ENCODE measurements at regions not wholly inside any gene's neighbourhood (a gene's known extent, or its start where the extent isn't known, plus 50 kb on each side); places are given as distances from the start of the nearest gene placed in this dataset.

DNA sequence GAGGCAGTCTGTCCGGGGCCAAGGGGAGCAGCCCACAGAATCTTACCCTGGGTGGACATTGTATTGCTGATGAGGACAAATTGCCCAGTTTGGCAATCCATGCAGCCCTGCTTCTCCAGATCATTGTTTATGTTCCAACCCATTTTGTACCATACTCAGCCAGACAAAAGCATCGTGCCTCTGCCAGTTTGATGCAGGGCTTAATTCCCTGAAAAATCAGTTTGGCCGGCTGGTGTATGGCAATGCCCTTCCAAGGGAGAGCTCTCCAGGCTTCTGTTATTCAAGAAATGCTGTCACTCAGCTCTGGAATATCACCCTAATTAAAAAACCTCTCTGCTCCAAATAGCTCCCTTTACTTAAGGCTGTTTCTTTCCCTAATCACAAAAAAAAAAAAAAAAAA is 697.7 kb downstream of the TBC1D22A start:
- no peak overlapping the region for H3K4me3 Mint-ChIP-seq
- H3K4me1 Mint-ChIP-seq: no peaks in the 10 kb centered on the region
- WGBS (ENCODE audit: insufficient coverage): 90% methylated on average over 2 of the region's 3 CpGs
- Histone ChIP-seq H3K9me3 (no peaks in the 10 kb centered on the region), H3K4me3 (ENCODE audit: control insufficient read depth in 1 of 2, extremely low read depth in 1 of 2, low read length in 1 of 2) (no peak overlapping the region), H3K36me3 (ENCODE audit: control insufficient read depth in 2 of 2, extremely low read depth in 1 of 2, insufficient read depth in 1 of 2, low read length in 1 of 2) (no peaks in the 10 kb centered on the region), H3K4me1 (ENCODE audit: control insufficient read depth in 1 of 2, extremely low read depth in 1 of 2, insufficient read depth in 2 of 2, low read length in 2 of 2) (no peaks in the 10 kb centered on the region), H3K27me3 (replicated peaks in 1 of 2; ENCODE audit: control insufficient read depth in 2 of 2, extremely low read depth in 1 of 2, insufficient read depth in 2 of 2, low read length in 1 of 2) (peaks cover 0 to 18% of the 10 kb centered on the region in 2 experiments), H3K27ac (ENCODE audit: low read length) (no peak overlapping the region)
- peaks cover 0 to 5% (median 3%) of the 10 kb centered on the region in 3 donors for H3K9me3 Mint-ChIP-seq
- POLR2A ChIA-PET: interaction anchor here in 1 of 2 donors (0.6 kb wide), 1 partner anchor 1672 kb away, joined by 3 read pairs; no protein-coding TSS in a partner anchor
- H3K27ac Mint-ChIP-seq: no peak overlapping the region
- H3K27me3 Mint-ChIP-seq: peaks cover 1 to 3% of the 10 kb centered on the region in 2 donors
- CTCF ChIA-PET: no interaction called here
- ATAC-seq (replicated peaks in 1 of 4) (no peak), DNase-seq (no peak)
- H3K36me3 Mint-ChIP-seq: no peaks in the 10 kb centered on the region

DNA sequence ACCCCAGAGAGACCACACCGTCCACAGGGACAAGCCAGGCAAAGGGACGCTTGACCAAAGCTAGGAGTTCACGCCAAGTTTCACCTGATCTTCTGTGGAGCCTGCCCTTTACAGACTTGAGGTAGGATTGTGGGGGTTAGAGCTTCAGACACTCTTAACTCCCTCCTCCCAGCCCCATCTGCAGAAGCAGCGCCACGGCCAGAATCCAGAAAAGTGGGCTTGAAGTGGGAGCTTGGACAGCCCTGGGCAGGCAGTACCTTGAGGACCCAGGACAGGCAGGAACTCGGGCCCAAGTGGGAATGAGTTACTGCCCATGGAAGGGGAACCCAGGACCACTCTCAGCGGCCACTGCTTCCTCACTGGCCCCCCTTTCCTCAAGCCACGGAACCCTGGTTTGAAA is 695.9 kb downstream of the TBC1D22A start:
- H3K9me3 Mint-ChIP-seq: peaks cover 7 to 22% (median 10%) of the 10 kb centered on the region in 3 donors
- peaks cover 5% of the 10 kb centered on the region for H3K36me3 Mint-ChIP-seq
- ATAC-seq (replicated peaks in 1 of 4) (no peak), DNase-seq (no peak)
- no peak overlapping the region for H3K4me3 Mint-ChIP-seq
- no peaks in the 10 kb centered on the region for H3K4me1 Mint-ChIP-seq
- Histone ChIP-seq H3K4me1 (ENCODE audit: control insufficient read depth in 1 of 2, extremely low read depth in 1 of 2, insufficient read depth in 2 of 2, low read length in 2 of 2) (no peaks in the 10 kb centered on the region), H3K36me3 (ENCODE audit: control insufficient read depth in 2 of 2, extremely low read depth in 1 of 2, insufficient read depth in 1 of 2, low read length in 1 of 2) (no peaks in the 10 kb centered on the region), H3K27me3 (replicated peaks in 1 of 2; ENCODE audit: control insufficient read depth in 2 of 2, extremely low read depth in 1 of 2, insufficient read depth in 2 of 2, low read length in 1 of 2) (peaks cover 0 to 6% of the 10 kb centered on the region in 2 experiments), H3K4me3 (ENCODE audit: control insufficient read depth in 1 of 2, extremely low read depth in 1 of 2, low read length in 1 of 2) (no peak overlapping the region), H3K9me3 (no peaks in the 10 kb centered on the region), H3K27ac (ENCODE audit: low read length) (no peak overlapping the region)
- 68% methylated on average over 3 of the region's 8 CpGs for WGBS (ENCODE audit: insufficient coverage)
- H3K27me3 Mint-ChIP-seq: peaks cover 0 to 1% of the 10 kb centered on the region in 2 donors
- CTCF ChIA-PET: no interaction called here
- POLR2A ChIA-PET: no interaction called here
- no peak overlapping the region for H3K27ac Mint-ChIP-seq

DNA sequence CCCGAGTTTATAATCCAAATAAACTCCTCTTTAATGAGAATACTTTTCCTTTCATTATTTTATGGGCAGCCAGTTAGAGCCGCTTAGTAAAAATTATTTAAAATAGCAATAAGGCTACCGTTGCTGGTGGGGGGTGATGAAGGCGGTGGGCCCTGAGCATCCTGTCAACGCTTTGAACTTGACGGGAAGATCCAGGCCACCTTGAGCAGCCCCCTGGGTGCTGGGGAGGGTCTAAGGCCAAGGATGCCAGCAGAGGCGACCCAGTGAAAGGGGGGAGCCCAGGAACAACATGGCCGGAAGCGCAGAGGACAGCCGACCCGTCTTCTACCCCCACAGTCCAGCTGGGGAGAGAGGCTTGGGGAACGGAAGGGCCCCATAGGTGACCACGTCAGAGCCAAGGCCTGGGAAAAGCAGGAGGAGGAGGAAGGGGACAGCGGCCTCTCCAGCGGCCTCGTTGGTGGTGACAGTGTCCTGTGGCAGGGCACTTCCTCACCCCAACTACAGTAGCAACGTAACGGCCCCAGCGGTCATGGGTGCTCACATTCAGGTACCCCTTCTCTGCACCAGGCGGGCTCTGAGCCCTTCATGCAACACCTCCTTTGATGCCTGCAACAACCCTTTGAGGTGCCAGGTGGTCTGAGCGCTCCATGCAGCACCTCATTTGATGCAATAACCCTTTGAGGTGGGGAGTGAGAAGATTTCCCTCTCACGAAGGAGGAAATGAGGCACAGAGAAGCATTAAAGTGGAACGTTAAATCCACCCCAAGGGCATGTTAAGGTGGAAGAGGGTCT is 695.3 kb downstream of the TBC1D22A start:
- H3K27ac ChIP-seq (ENCODE audit: low read length): no peak overlapping the region
- no peak for DNase-seq
- WGBS (ENCODE audit: insufficient coverage): 89% methylated on average over 9 of the region's 23 CpGs
- Mint-ChIP-seq H3K36me3 (peaks cover 5% of the 10 kb centered on the region), H3K27me3 (peaks cover 0 to 5% of the 10 kb centered on the region in 2 donors), H3K9me3 (peaks cover 10 to 28% (median 11%) of the 10 kb centered on the region in 3 donors), H3K4me1 (no peaks in the 10 kb centered on the region), H3K27ac (no peak overlapping the region), H3K4me3 (no peak overlapping the region)
- no peak overlapping the region for H3K4me3 ChIP-seq (ENCODE audit: control insufficient read depth in 1 of 2, extremely low read depth in 1 of 2, low read length in 1 of 2)
- no peaks in the 10 kb centered on the region for H3K36me3 ChIP-seq (ENCODE audit: control insufficient read depth in 2 of 2, extremely low read depth in 1 of 2, insufficient read depth in 1 of 2, low read length in 1 of 2)
- peaks cover 0 to 6% of the 10 kb centered on the region in 2 experiments for H3K27me3 ChIP-seq (replicated peaks in 1 of 2; ENCODE audit: control insufficient read depth in 2 of 2, extremely low read depth in 1 of 2, insufficient read depth in 2 of 2, low read length in 1 of 2)
- ChIA-PET POLR2A (no interaction called here), CTCF (no interaction called here)
- ATAC-seq (replicated peaks in 1 of 4): no peak
- no peaks in the 10 kb centered on the region for H3K4me1 ChIP-seq (ENCODE audit: control insufficient read depth in 1 of 2, extremely low read depth in 1 of 2, insufficient read depth in 2 of 2, low read length in 2 of 2)
- H3K9me3 ChIP-seq: no peaks in the 10 kb centered on the region

DNA sequence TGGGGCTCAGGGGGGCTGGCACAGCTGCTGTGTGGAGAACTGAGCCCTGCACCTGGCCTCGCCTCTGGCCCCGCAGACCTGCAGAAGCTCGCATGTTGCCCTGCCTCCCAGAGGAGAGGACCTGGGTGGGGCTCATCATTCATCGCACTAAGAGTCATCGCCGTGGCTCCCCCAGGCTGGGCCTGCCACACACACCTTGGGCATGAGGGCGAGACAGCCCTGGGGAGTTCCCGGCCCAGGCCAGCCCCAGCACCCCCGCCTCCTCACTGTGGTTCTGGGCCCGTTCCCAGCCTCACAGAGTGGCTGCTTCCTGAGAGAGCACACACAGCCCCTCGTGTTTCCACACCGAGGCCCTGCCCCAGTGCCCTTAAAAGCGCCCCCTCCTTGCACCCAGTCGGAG is 694.6 kb downstream of the TBC1D22A start:
- no peak overlapping the region for H3K4me3 Mint-ChIP-seq
- H3K9me3 ChIP-seq: no peaks in the 10 kb centered on the region
- no peaks in the 10 kb centered on the region for H3K36me3 ChIP-seq (ENCODE audit: control insufficient read depth in 2 of 2, extremely low read depth in 1 of 2, insufficient read depth in 1 of 2, low read length in 1 of 2)
- peaks cover 10 to 28% (median 11%) of the 10 kb centered on the region in 3 donors for H3K9me3 Mint-ChIP-seq
- no peak overlapping the region for H3K4me3 ChIP-seq (ENCODE audit: control insufficient read depth in 1 of 2, extremely low read depth in 1 of 2, low read length in 1 of 2)
- H3K27me3 Mint-ChIP-seq: peaks cover 0 to 5% of the 10 kb centered on the region in 2 donors
- H3K27ac ChIP-seq (ENCODE audit: low read length): no peak overlapping the region
- WGBS (ENCODE audit: insufficient coverage): 73% methylated on average over 13 of the region's 14 CpGs
- ATAC-seq (replicated peaks in 1 of 4) (no peak), DNase-seq (no peak)
- H3K4me1 Mint-ChIP-seq: no peaks in the 10 kb centered on the region
- CTCF ChIA-PET: no interaction called here
- no peak overlapping the region for H3K27ac Mint-ChIP-seq
- POLR2A ChIA-PET: no interaction called here
- no peaks in the 10 kb centered on the region for H3K4me1 ChIP-seq (ENCODE audit: control insufficient read depth in 1 of 2, extremely low read depth in 1 of 2, insufficient read depth in 2 of 2, low read length in 2 of 2)
- H3K27me3 ChIP-seq (replicated peaks in 1 of 2; ENCODE audit: control insufficient read depth in 2 of 2, extremely low read depth in 1 of 2, insufficient read depth in 2 of 2, low read length in 1 of 2): peaks cover 0 to 6% of the 10 kb centered on the region in 2 experiments
- H3K36me3 Mint-ChIP-seq: peaks cover 5% of the 10 kb centered on the region

DNA sequence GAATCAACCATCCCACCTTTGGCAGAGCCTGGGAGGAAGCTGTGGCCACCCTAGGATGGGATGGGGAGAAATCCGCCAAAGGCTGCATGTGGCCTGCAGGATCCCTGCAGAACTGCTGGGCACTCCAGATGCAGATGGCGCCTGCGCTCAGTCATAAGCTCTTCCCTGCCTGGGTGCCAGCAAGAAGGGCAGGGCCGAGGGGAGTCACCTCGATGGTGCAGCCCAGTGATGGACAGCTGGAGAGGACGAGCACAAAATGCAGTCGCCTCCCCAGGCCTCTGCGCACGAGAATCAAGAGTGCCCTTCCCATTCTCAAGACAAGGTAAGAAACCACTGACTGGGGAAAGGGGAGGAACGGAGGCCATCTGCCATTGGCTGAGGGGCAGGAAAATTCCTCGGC is 693.6 kb downstream of the TBC1D22A start:
- Mint-ChIP-seq H3K36me3 (peaks cover 5% of the 10 kb centered on the region), H3K4me1 (no peaks in the 10 kb centered on the region), H3K9me3 (peaks cover 10 to 28% (median 11%) of the 10 kb centered on the region in 3 donors), H3K4me3 (no peak overlapping the region), H3K27me3 (peaks cover 0 to 5% of the 10 kb centered on the region in 2 donors), H3K27ac (no peak overlapping the region)
- H3K4me3 ChIP-seq (ENCODE audit: control insufficient read depth in 1 of 2, extremely low read depth in 1 of 2, low read length in 1 of 2): no peak overlapping the region
- DNase-seq (no peak), ATAC-seq (replicated peaks in 1 of 4) (no peak)
- H3K36me3 ChIP-seq (ENCODE audit: control insufficient read depth in 2 of 2, extremely low read depth in 1 of 2, insufficient read depth in 1 of 2, low read length in 1 of 2): no peaks in the 10 kb centered on the region
- ChIA-PET CTCF (no interaction called here), POLR2A (no interaction called here)
- H3K4me1 ChIP-seq (ENCODE audit: control insufficient read depth in 1 of 2, extremely low read depth in 1 of 2, insufficient read depth in 2 of 2, low read length in 2 of 2): no peaks in the 10 kb centered on the region
- H3K27ac ChIP-seq (ENCODE audit: low read length): no peak overlapping the region
- H3K9me3 ChIP-seq: no peaks in the 10 kb centered on the region
- H3K27me3 ChIP-seq (replicated peaks in 1 of 2; ENCODE audit: control insufficient read depth in 2 of 2, extremely low read depth in 1 of 2, insufficient read depth in 2 of 2, low read length in 1 of 2): peaks cover 0 to 9% of the 10 kb centered on the region in 2 experiments
- WGBS (ENCODE audit: insufficient coverage): 81% methylated on average over 6 of the region's 11 CpGs

DNA sequence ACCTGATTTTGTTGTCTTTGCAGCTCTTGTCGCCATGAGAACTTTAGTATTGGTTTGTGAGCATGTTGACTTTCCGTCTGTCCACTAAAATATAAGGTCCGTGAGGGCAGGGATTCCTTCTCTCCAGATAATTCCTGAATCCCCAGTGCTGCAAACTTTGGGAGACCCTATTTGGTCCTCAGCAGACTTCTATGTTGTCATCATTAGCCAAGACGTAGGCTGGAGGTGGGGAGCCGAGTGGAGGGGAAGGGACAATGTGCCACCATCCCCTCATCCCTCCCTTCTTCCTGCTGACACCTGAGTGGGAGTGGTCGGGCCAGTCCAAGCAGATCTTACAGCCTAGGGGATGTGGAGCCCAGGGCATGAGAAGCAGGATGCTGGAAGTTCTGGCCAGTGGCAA is 690.6 kb downstream of the TBC1D22A start:
- no CpG with 5 or more reads among the region's 6 CpGs for WGBS (ENCODE audit: insufficient coverage)
- no peak overlapping the region for H3K27ac Mint-ChIP-seq
- H3K4me3 Mint-ChIP-seq: no peak overlapping the region
- CTCF ChIA-PET: no interaction called here
- no peaks in the 10 kb centered on the region for H3K4me1 Mint-ChIP-seq
- H3K27me3 Mint-ChIP-seq: peaks cover 0 to 3% of the 10 kb centered on the region in 2 donors
- H3K36me3 ChIP-seq (ENCODE audit: control insufficient read depth in 2 of 2, extremely low read depth in 1 of 2, insufficient read depth in 1 of 2, low read length in 1 of 2): no peaks in the 10 kb centered on the region
- H3K9me3 Mint-ChIP-seq: peaks cover 10 to 28% (median 11%) of the 10 kb centered on the region in 3 donors
- H3K27ac ChIP-seq (ENCODE audit: low read length): no peak overlapping the region
- no peak for ATAC-seq (replicated peaks in 1 of 4)
- DNase-seq: no peak
- H3K4me1 ChIP-seq (ENCODE audit: control insufficient read depth in 1 of 2, extremely low read depth in 1 of 2, insufficient read depth in 2 of 2, low read length in 2 of 2): no peaks in the 10 kb centered on the region
- no peaks in the 10 kb centered on the region for H3K9me3 ChIP-seq
- peaks cover 0 to 18% of the 10 kb centered on the region in 2 experiments for H3K27me3 ChIP-seq (replicated peaks in 1 of 2; ENCODE audit: control insufficient read depth in 2 of 2, extremely low read depth in 1 of 2, insufficient read depth in 2 of 2, low read length in 1 of 2)
- peaks cover 5% of the 10 kb centered on the region for H3K36me3 Mint-ChIP-seq
- H3K4me3 ChIP-seq (ENCODE audit: control insufficient read depth in 1 of 2, extremely low read depth in 1 of 2, low read length in 1 of 2): no peak overlapping the region
- POLR2A ChIA-PET: no interaction called here

Measured in T-cell (primary cell).